ENCODE measurements at regions not wholly inside any gene's neighbourhood (a gene's known extent, or its start where the extent isn't known, plus 50 kb on each side); places are given as distances from the start of the nearest gene placed in this dataset.

DNA sequence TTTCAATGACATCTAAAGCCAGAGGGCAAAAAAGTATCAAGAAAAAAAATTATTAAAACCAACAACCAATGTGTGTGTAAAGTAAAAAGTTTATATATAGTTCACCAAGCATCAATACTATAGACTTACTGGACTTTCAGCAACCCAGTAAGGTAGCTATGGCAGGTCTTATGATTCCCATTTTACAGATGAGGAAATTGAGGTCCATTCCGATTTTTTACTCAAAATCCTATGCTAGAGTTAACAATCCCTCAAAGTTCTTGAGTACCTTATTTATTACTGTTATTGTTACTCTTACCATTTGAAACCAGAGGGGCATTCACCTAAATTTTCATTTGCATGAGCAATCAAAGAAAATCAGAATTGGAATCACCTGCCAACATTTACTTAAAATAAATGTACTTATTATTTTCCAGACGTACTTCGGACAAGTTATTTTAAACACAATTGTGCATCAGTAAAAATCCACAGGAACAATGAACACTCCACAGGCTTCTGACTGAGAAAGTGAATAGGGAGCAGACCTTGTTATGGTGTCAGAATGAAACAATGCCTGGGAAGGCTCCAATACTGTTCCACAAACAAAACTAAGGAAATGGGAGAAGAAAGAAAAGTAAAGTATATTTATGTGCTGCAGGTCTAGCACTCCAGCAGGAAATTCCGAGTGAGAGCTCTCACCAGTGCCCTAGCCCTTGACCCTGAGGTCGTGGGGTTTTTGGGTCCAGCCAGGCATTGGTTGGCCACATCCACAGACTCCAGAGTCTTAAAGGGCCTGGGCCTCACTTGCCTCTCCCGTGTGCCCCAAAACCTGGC is 229.9 kb downstream of the PIK3R1 start:
- TF ChIP-seq POLR2A (IDR thresholded peaks at IDR 0.05; ENCODE audit: low read depth): no peak
- TF ChIP-seq, protein P1, sequence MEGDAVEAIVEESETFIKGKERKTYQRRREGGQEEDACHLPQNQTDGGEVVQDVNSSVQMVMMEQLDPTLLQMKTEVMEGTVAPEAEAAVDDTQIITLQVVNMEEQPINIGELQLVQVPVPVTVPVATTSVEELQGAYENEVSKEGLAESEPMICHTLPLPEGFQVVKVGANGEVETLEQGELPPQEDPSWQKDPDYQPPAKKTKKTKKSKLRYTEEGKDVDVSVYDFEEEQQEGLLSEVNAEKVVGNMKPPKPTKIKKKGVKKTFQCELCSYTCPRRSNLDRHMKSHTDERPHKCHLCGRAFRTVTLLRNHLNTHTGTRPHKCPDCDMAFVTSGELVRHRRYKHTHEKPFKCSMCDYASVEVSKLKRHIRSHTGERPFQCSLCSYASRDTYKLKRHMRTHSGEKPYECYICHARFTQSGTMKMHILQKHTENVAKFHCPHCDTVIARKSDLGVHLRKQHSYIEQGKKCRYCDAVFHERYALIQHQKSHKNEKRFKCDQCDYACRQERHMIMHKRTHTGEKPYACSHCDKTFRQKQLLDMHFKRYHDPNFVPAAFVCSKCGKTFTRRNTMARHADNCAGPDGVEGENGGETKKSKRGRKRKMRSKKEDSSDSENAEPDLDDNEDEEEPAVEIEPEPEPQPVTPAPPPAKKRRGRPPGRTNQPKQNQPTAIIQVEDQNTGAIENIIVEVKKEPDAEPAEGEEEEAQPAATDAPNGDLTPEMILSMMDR (IDR thresholded peaks at IDR 0.05): no peak
